Activated T-helper 9 cell treated with anti-CD3 and anti-CD28 coated beads, Interleukin-2, amount 50 U/mL, for 16 hours (primary cell): ENCODE measurements at regions not wholly inside any gene's neighbourhood (a gene's known extent, or its start where the extent isn't known, plus 50 kb on each side); places are given as distances from the start of the nearest gene placed in this dataset.
"Not testable (repeated sequence)": the region's sequence is repeated elsewhere in the genome, so short reads cannot be mapped to it uniquely, and the experiment has no call there.

Source experiments
- DNase-seq: peaks from one replicate; pipeline ENCODE4 v3.0.0-alpha.2; 2020; ENCODE audit warnings: low read depth

GRCh38 chr12:90502070-90502469 lies 452.9 kb downstream of the CCER1 start:
- DNase-seq = no peak

GRCh38 chr12:90501412-90501811 lies 453.6 kb downstream of the CCER1 start:
- no peak for DNase-seq

- DNase-seq = no peak
These were observed 455.2 kb downstream of the CCER1 start for GRCh38 chr12:90499795-90500194.

GRCh38 chr12:90497923-90498545 lies 456.9 kb downstream of the CCER1 start:
- no peak for DNase-seq

GRCh38 chr12:90490355-90490754 lies 464.6 kb downstream of the CCER1 start:
- no peak for DNase-seq

- no peak for DNase-seq
These were observed 465.8 kb downstream of the CCER1 start for GRCh38 chr12:90489141-90489540.

GRCh38 chr12:90485560-90485959 lies 469.4 kb downstream of the CCER1 start:
- no peak for DNase-seq

GRCh38 chr12:90484094-90484493 lies 470.9 kb downstream of the CCER1 start:
- DNase-seq = no peak

- DNase-seq = no peak
These were observed 473.2 kb downstream of the CCER1 start for GRCh38 chr12:90481748-90482147.

- no peak for DNase-seq
These were observed 475.7 kb downstream of the CCER1 start for GRCh38 chr12:90479237-90479636.

- DNase-seq = no peak
These were observed 481.1 kb downstream of the CCER1 start for GRCh38 chr12:90473831-90474230.

GRCh38 chr12:90460681-90461080 lies 494.3 kb downstream of the CCER1 start:
- DNase-seq = no peak

- no peak for DNase-seq
These were observed 498.7 kb downstream of the CCER1 start for GRCh38 chr12:90456248-90456647.

GRCh38 chr12:90455756-90456155 lies 499.2 kb downstream of the CCER1 start:
- no peak for DNase-seq

- DNase-seq = no peak
These were observed 505.4 kb downstream of the CCER1 start for GRCh38 chr12:90449611-90450010.

- DNase-seq = not testable (repeated sequence)
These were observed 511.5 kb downstream of the CCER1 start for GRCh38 chr12:90443466-90443865.

- no peak for DNase-seq
These were observed 513.5 kb downstream of the CCER1 start for GRCh38 chr12:90441431-90441830.

GRCh38 chr12:90428881-90429280 lies 526.1 kb downstream of the CCER1 start:
- no peak for DNase-seq

GRCh38 chr12:90428465-90428864 lies 526.5 kb downstream of the CCER1 start:
- no peak for DNase-seq

GRCh38 chr12:90423965-90424364 lies 531.0 kb downstream of the CCER1 start:
- no peak for DNase-seq

GRCh38 chr12:90410962-90411361 lies 544.0 kb downstream of the CCER1 start:
- DNase-seq = no peak

GRCh38 chr12:90407841-90408240 lies 547.1 kb downstream of the CCER1 start:
- DNase-seq = no peak

- DNase-seq = no peak
These were observed 550.9 kb downstream of the CCER1 start for GRCh38 chr12:90404071-90404470.

GRCh38 chr12:90401185-90401584 lies 553.8 kb downstream of the CCER1 start:
- no peak for DNase-seq

- DNase-seq = no peak
These were observed 555.6 kb downstream of the CCER1 start for GRCh38 chr12:90399357-90399756.
